SK-N-SH (cell line): ENCODE measurements at regions not wholly inside any gene's neighbourhood (a gene's known extent, or its start where the extent isn't known, plus 50 kb on each side); places are given as distances from the start of the nearest gene placed in this dataset.

Experiments
- CTCF ChIA-PET: fragments of 300-600, 350-600 bp; formaldehyde crosslinking; extraction: SDS; loops from one replicate; lab custom pipeline; 2021; lab: Yijun Ruan, JAX
- POLR2A ChIA-PET: fragments of 350-600 bp; sonication (Branson Sonifier 250); formaldehyde crosslinking; extraction: SDS; loops from one replicate; lab custom pipeline; 2020; ENCODE audit warnings: antibody characterized with exemption, inconsistent platforms; lab: Yijun Ruan, JAX
- DNase-seq: peaks from one replicate; pipeline ENCODE4 v3.0.0; 2012
- H2AFZ ChIP-seq: fragments of 200-600 bp; sonication (generic); 2 replicates; pipeline ENCODE4 v1.8.1; 2016; ENCODE audit warnings: antibody characterized with exemption, mild to moderate bottlenecking, low read depth
- H3F3A ChIP-seq: fragments of 200-600 bp; sonication (generic); replicated peaks from 2 replicates; pipeline ENCODE3; 2016; ENCODE audit warnings: antibody characterized with exemption, mild to moderate bottlenecking; ENCODE audit not compliant: insufficient read depth
- H3K27ac ChIP-seq, 2 experiments: fragments of 200-500 bp in 1 of 2; fragments of 200-600 bp in 1 of 2; sonication (Bioruptor generic) in 1 of 2; sonication (generic), shearing (Covaris generic) in 1 of 2; 2 replicates each; pipeline versions ENCODE4 v1.5.1 to v1.6.1; 2014 to 2016; ENCODE audit warnings: low read depth in 2 of 2, inconsistent platforms in 1 of 2, low read length in 1 of 2, mild to moderate bottlenecking in 1 of 2, mixed read lengths in 1 of 2
- H3K27me3 ChIP-seq: fragments of 200-600 bp; sonication (generic), shearing (Covaris generic); 2 replicates; pipeline ENCODE4 v1.6.1; 2016; ENCODE audit warnings: mixed run types; ENCODE audit not compliant: insufficient read depth
- H3K36me3 ChIP-seq, 2 experiments: fragments of 200-500 bp in 1 of 2; fragments of 200-600 bp in 1 of 2; sonication (Bioruptor generic) in 1 of 2; sonication (generic) in 1 of 2; replicated peaks in 1 of 2; 2 replicates each; pipeline versions ENCODE3 to v1.5.1; 2014 to 2016; ENCODE audit warnings: low read length in 1 of 2, mild to moderate bottlenecking in 1 of 2; ENCODE audit not compliant: insufficient read depth in 2 of 2, control insufficient read depth in 1 of 2
- H3K4me1 ChIP-seq, 2 experiments: fragments of 200-500 bp in 1 of 2; fragments of 200-600 bp in 1 of 2; sonication (Bioruptor generic) in 1 of 2; sonication (generic), shearing (Covaris generic) in 1 of 2; 2 replicates each; pipeline versions ENCODE4 v1.5.1 to v1.6.1; 2014 to 2016; ENCODE audit warnings: low read depth in 1 of 2, low read length in 1 of 2, mixed run types in 1 of 2; ENCODE audit not compliant: insufficient read depth in 2 of 2, control insufficient read depth in 1 of 2
- H3K4me2 ChIP-seq: fragments of 200-600 bp; sonication (generic), shearing (Covaris generic); 2 replicates; pipeline ENCODE4 v1.6.1; 2017; ENCODE audit warnings: mixed run types
- H3K4me3 ChIP-seq, 2 experiments: fragments of 200-500 bp in 1 of 2; fragments of 200-600 bp in 1 of 2; sonication (Bioruptor generic) in 1 of 2; sonication (generic), shearing (Covaris generic) in 1 of 2; 2 replicates each; pipeline versions ENCODE4 v1.5.1 to v1.8.1; 2014 to 2016; ENCODE audit warnings: low read depth in 2 of 2, inconsistent platforms in 1 of 2, low read length in 1 of 2, mild to moderate bottlenecking in 1 of 2, mixed read lengths in 1 of 2, moderate library complexity in 1 of 2
- H3K79me2 ChIP-seq: fragments of 200-600 bp; sonication (generic); 2 replicates; pipeline ENCODE4 v1.8.1; 2017; ENCODE audit warnings: mild to moderate bottlenecking; ENCODE audit not compliant: insufficient read depth
- H3K9ac ChIP-seq: fragments of 200-600 bp; sonication (generic); 2 replicates; pipeline ENCODE4 v1.6.1; 2017; ENCODE audit warnings: mixed run types
- H3K9me2 ChIP-seq: fragments of 200-600 bp; sonication (generic); 2 replicates; pipeline ENCODE4 v1.6.1; 2017; ENCODE audit warnings: mixed run types
- H3K9me3 ChIP-seq: fragments of 200-600 bp; sonication (generic); 2 replicates; pipeline ENCODE4 v1.6.1; 2017; ENCODE audit warnings: mixed run types, mild to moderate bottlenecking, moderate library complexity
- H4K20me1 ChIP-seq: fragments of 200-600 bp; sonication (generic); 2 replicates; pipeline ENCODE4 v1.6.1; 2017; ENCODE audit warnings: mild to moderate bottlenecking, mixed run types; ENCODE audit not compliant: insufficient read depth
- CHD2 ChIP-seq: fragments of 150-350 bp; IDR thresholded peaks from 2 replicates; pipeline ENCODE4 v1.6.1; 2018; ENCODE audit warnings: low read length; ENCODE audit not compliant: partially characterized antibody
- CTCF ChIP-seq: fragments of 200-600 bp; sonication (generic); IDR thresholded peaks from 2 replicates; pipeline ENCODE4 v1.6.1; 2017; ENCODE audit warnings: antibody characterized with exemption, mild to moderate bottlenecking, moderate library complexity
- EP300 ChIP-seq, 2 experiments: IDR thresholded peaks; 2 replicates each; pipeline versions ENCODE4 v1.4.0 to v1.6.1; 2012; ENCODE audit warnings: borderline replicate concordance in 1 of 2, low read depth in 1 of 2, low read length in 1 of 2
- EZH2phosphoT487 ChIP-seq: fragments of 200-600 bp; sonication (generic); IDR thresholded peaks from 2 replicates; pipeline ENCODE4 v1.6.1; 2017; ENCODE audit warnings: low read depth, mixed run types, mild to moderate bottlenecking, antibody characterized with exemption, moderate library complexity, borderline replicate concordance
- FOSL2 ChIP-seq: IDR thresholded peaks from 2 replicates; pipeline ENCODE4 v1.4.0; 2012; ENCODE audit warnings: low read depth, mild to moderate bottlenecking, moderate library complexity, borderline replicate concordance
- GATA2 ChIP-seq: sonication (generic); formaldehyde crosslinking; IDR thresholded peaks from 2 replicates; pipeline ENCODE4 v1.5.0; 2020; ENCODE audit warnings: mild to moderate bottlenecking, missing genetic modification reagents
- IRF3 ChIP-seq: fragments of 150-350 bp; IDR thresholded peaks from 2 replicates; pipeline ENCODE4 v1.6.1; 2016; ENCODE audit warnings: mild to moderate bottlenecking, low read depth, low read length
- JUND ChIP-seq: IDR thresholded peaks from 2 replicates; pipeline ENCODE4 v1.4.0; 2012
- MXI1 ChIP-seq: IDR thresholded peaks from 2 replicates; pipeline ENCODE4 v1.6.1; 2012; ENCODE audit warnings: mild to moderate bottlenecking, low read depth, low read length, improper control_type of control experiment
- NFIC ChIP-seq: IDR thresholded peaks from 2 replicates; pipeline ENCODE4 v1.4.0; 2012; ENCODE audit warnings: borderline replicate concordance
- NRF1 ChIP-seq: IDR thresholded peaks from 2 replicates; pipeline ENCODE4 v1.6.1; 2012; ENCODE audit warnings: low read depth, mild to moderate bottlenecking, low read length
- POLR2AphosphoS5 ChIP-seq: IDR thresholded peaks from 2 replicates; pipeline ENCODE4 v1.6.1; 2012; ENCODE audit warnings: low read depth, low read length
- RXRA ChIP-seq: IDR thresholded peaks from 2 replicates; pipeline ENCODE4 v1.4.0; 2012; ENCODE audit warnings: low read depth, mild to moderate bottlenecking, borderline replicate concordance
- SMC3 ChIP-seq: IDR thresholded peaks from 2 replicates; pipeline ENCODE4 v1.6.1; 2012; ENCODE audit warnings: low read depth, low read length, improper control_type of control experiment
- TEAD4 ChIP-seq: IDR thresholded peaks from 2 replicates; pipeline ENCODE4 v1.4.0; 2012; ENCODE audit warnings: mild to moderate bottlenecking, borderline replicate concordance; ENCODE audit not compliant: insufficient read depth
- USF1 ChIP-seq: IDR thresholded peaks from 2 replicates; pipeline ENCODE4 v1.4.0; 2012; ENCODE audit warnings: low read depth, borderline replicate concordance
- USF2 ChIP-seq: fragments of 150-350 bp; IDR thresholded peaks from 2 replicates; pipeline ENCODE4 v1.6.1; 2017; ENCODE audit warnings: antibody characterized with exemption, low read length, low read depth, borderline replicate concordance
- YY1 ChIP-seq: IDR thresholded peaks from 2 replicates; pipeline ENCODE4 v1.4.0; 2012; ENCODE audit warnings: low read depth, mild to moderate bottlenecking
- WGBS: methylation state at CpG from one replicate; pipeline ENCODE4 v1.1.6; 2017; ENCODE audit warnings: low lambda C conversion rate; 5-methylcytosine and 5-hydroxymethylcytosine counted together
- TF ChIP-seq, protein P1 (sequence below): IDR thresholded peaks from 2 replicates; pipeline ENCODE4; 2012

- no peaks in the 10 kb centered on the region for H3F3A ChIP-seq
- no peak overlapping the region for H3K4me3 ChIP-seq
- H3K27ac ChIP-seq, result no peak overlapping the region
- no peaks in the 10 kb centered on the region for H4K20me1 ChIP-seq
- 44% methylated on average over 11 of the region's 11 CpGs for WGBS
- no peaks in the 10 kb centered on the region for H3K36me3 ChIP-seq
- TF ChIP-seq NFIC, result no peak
- no peak for TF ChIP-seq TEAD4
- TF ChIP-seq USF2, result no peak
- TF ChIP-seq NRF1, result no peak
- no peak for TF ChIP-seq CHD2
- no peak for TF ChIP-seq IRF3
- no peak for TF ChIP-seq FOSL2
- no peak for TF ChIP-seq JUND
- no peak for TF ChIP-seq MXI1
- TF ChIP-seq RXRA, result no peak
- TF ChIP-seq USF1, result no peak
- TF ChIP-seq EZH2phosphoT487, result no peak
- no peak for TF ChIP-seq SMC3
- TF ChIP-seq EP300 (IDR thresholded peaks at IDR 0.05; ENCODE audit: borderline replicate concordance in 1 of 2, low read depth in 1 of 2, low read length in 1 of 2), result no peak
- no peak for TF ChIP-seq CTCF
- TF ChIP-seq, protein P1, sequence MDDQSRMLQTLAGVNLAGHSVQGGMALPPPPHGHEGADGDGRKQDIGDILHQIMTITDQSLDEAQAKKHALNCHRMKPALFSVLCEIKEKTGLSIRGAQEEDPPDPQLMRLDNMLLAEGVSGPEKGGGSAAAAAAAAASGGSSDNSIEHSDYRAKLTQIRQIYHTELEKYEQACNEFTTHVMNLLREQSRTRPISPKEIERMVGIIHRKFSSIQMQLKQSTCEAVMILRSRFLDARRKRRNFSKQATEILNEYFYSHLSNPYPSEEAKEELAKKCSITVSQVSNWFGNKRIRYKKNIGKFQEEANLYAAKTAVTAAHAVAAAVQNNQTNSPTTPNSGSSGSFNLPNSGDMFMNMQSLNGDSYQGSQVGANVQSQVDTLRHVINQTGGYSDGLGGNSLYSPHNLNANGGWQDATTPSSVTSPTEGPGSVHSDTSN, result no peak
- no peak for TF ChIP-seq YY1
- no peak for TF ChIP-seq POLR2AphosphoS5
- TF ChIP-seq GATA2 (CRISPR knock-in tag), result no peak
- TF ChIP-seq, all 33 proteins: peak for 0
- H3K9me2 ChIP-seq, result no peaks in the 10 kb centered on the region
- CTCF ChIA-PET, result no interaction called here
- H3K79me2 ChIP-seq, result no peaks in the 10 kb centered on the region
- H3K4me1 ChIP-seq, result peaks cover 0 to 26% of the 10 kb centered on the region in 2 experiments; a peak in 1 of 4 replicates
- no peak overlapping the region for H3K4me2 ChIP-seq
- H3K9me3 ChIP-seq, result no peaks in the 10 kb centered on the region
- DNase-seq, result no peak
- H2AFZ ChIP-seq, result no peak overlapping the region
- POLR2A ChIA-PET, result no interaction called here
- no peak overlapping the region for H3K9ac ChIP-seq
- H3K27me3 ChIP-seq, result no peaks in the 10 kb centered on the region
These were observed 170.1 kb upstream of the B3GAT1 start for GRCh38 chr11:134581966-134582769.
